ENCODE measurements at regions not wholly inside any gene's neighbourhood (a gene's known extent, or its start where the extent isn't known, plus 50 kb on each side); places are given as distances from the start of the nearest gene placed in this dataset.

GRCh38 chr16:79415983-79416640 lies 184.4 kb downstream of the MAF start:
- in situ Hi-C loops (cut with HindIII; ENCODE audit: extremely low pct_ligation_motif_present, low pct_unique_long_range_greater_than_20kb): no loop called here
- FAIRE-seq (no peak), DNase-seq (ENCODE audit: low spot score) (no peak), ATAC-seq (no peak)
- BruUV-seq (replicated peaks): no TSS peak
- intact Hi-C loops (cut with micrococcal nuclease; ENCODE audit: unreplicated experiment): no loop called here
- no peak overlapping the region for H3K4me3 ChIP-seq (replicated peaks in 1 of 3; ENCODE audit: insufficient read depth in 1 of 3, low read depth in 2 of 3, low read length in 3 of 3)
- no peak overlapping the region for H3K4me2 ChIP-seq (ENCODE audit: low read depth, low read length)
- no peaks in the 10 kb centered on the region for H3K4me1 ChIP-seq (ENCODE audit: insufficient read depth, low read length)
- no peak overlapping the region for H3K9ac ChIP-seq (ENCODE audit: insufficient read depth, low read depth, low read length)
- no peaks in the 10 kb centered on the region for H3K79me2 ChIP-seq (ENCODE audit: insufficient read depth, low read length)
- no peak for TF ChIP-seq ZSCAN29 (CRISPR knock-in tag; conservative IDR thresholded peaks at IDR 0.05)
- TF ChIP-seq SRF (IDR thresholded peaks at IDR 0.05; ENCODE audit: low read depth, low read length): no peak
- TF ChIP-seq, protein P1, sequence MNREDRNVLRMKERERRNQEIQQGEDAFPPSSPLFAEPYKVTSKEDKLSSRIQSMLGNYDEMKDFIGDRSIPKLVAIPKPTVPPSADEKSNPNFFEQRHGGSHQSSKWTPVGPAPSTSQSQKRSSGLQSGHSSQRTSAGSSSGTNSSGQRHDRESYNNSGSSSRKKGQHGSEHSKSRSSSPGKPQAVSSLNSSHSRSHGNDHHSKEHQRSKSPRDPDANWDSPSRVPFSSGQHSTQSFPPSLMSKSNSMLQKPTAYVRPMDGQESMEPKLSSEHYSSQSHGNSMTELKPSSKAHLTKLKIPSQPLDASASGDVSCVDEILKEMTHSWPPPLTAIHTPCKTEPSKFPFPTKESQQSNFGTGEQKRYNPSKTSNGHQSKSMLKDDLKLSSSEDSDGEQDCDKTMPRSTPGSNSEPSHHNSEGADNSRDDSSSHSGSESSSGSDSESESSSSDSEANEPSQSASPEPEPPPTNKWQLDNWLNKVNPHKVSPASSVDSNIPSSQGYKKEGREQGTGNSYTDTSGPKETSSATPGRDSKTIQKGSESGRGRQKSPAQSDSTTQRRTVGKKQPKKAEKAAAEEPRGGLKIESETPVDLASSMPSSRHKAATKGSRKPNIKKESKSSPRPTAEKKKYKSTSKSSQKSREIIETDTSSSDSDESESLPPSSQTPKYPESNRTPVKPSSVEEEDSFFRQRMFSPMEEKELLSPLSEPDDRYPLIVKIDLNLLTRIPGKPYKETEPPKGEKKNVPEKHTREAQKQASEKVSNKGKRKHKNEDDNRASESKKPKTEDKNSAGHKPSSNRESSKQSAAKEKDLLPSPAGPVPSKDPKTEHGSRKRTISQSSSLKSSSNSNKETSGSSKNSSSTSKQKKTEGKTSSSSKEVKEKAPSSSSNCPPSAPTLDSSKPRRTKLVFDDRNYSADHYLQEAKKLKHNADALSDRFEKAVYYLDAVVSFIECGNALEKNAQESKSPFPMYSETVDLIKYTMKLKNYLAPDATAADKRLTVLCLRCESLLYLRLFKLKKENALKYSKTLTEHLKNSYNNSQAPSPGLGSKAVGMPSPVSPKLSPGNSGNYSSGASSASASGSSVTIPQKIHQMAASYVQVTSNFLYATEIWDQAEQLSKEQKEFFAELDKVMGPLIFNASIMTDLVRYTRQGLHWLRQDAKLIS (CRISPR knock-in tag; IDR thresholded peaks at IDR 0.05): no peak
- TF ChIP-seq, protein P2, sequence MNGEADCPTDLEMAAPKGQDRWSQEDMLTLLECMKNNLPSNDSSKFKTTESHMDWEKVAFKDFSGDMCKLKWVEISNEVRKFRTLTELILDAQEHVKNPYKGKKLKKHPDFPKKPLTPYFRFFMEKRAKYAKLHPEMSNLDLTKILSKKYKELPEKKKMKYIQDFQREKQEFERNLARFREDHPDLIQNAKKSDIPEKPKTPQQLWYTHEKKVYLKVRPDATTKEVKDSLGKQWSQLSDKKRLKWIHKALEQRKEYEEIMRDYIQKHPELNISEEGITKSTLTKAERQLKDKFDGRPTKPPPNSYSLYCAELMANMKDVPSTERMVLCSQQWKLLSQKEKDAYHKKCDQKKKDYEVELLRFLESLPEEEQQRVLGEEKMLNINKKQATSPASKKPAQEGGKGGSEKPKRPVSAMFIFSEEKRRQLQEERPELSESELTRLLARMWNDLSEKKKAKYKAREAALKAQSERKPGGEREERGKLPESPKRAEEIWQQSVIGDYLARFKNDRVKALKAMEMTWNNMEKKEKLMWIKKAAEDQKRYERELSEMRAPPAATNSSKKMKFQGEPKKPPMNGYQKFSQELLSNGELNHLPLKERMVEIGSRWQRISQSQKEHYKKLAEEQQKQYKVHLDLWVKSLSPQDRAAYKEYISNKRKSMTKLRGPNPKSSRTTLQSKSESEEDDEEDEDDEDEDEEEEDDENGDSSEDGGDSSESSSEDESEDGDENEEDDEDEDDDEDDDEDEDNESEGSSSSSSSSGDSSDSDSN (CRISPR knock-in tag; IDR thresholded peaks at IDR 0.05): no peak
- no peaks in the 10 kb centered on the region for H3K9me3 ChIP-seq (ENCODE audit: low read length)
- H4K20me1 ChIP-seq (ENCODE audit: insufficient read depth, low read length): no peaks in the 10 kb centered on the region
- H3K36me3 ChIP-seq (replicated peaks in 1 of 2; ENCODE audit: control insufficient read depth in 1 of 2, insufficient read depth in 2 of 2, low read length in 2 of 2): no peaks in the 10 kb centered on the region
- no peak overlapping the region for H2AFZ ChIP-seq (ENCODE audit: low read length)
- ChIA-PET POLR2A (no interaction called here), CTCF (ENCODE audit: low intra/inter-chr PET ratio, low total read pairs) (no interaction called here)
- H3K27ac ChIP-seq (ENCODE audit: extremely low read length, insufficient read depth, low read length): no peak overlapping the region
- WGBS (ENCODE audit: low lambda C conversion rate): 39% methylated on average over 11 of the region's 12 CpGs
- peaks cover 0 to 21% of the 10 kb centered on the region in 2 experiments; a peak in 3 of 5 replicates for H3K27me3 ChIP-seq (ENCODE audit: control insufficient read depth in 1 of 2, insufficient read depth in 2 of 2, low read length in 2 of 2)
